Ovary (tissue), 7 donors: ENCODE measurements at regions not wholly inside any gene's neighbourhood (a gene's known extent, or its start where the extent isn't known, plus 50 kb on each side); places are given as distances from the start of the nearest gene placed in this dataset.

Experiments used
- DNase-seq, 5 donors: peaks; one replicate each; pipeline ENCODE4 v3.0.0-alpha.2; 2019 to 2020
- H3K27ac ChIP-seq, 2 donors: fragments of 200-600 bp; one replicate each; pipeline versions ENCODE4 v1.5.1 to v1.8.0; 2019 to 2022
- H3K27me3 ChIP-seq: fragments of 200-600 bp; one replicate; pipeline ENCODE4 v1.8.0; 2022
- H3K36me3 ChIP-seq: fragments of 200-600 bp; sonication (generic); one replicate; pipeline ENCODE4 v1.5.1; 2019
- H3K4me1 ChIP-seq: one replicate; pipeline ENCODE4 v1.8.1; 2013; ENCODE audit warnings: mild to moderate bottlenecking, moderate library complexity; ENCODE audit not compliant: insufficient read depth
- H3K4me3 ChIP-seq: fragments of 200-600 bp; sonication (generic); one replicate; pipeline ENCODE4 v1.5.1; 2017
- H3K9me3 ChIP-seq, 2 donors: fragments of 200-600 bp in 1 of 2; sonication (generic) in 1 of 2; one replicate each; pipeline versions ENCODE4 v1.5.1 to v1.8.1; 2013 to 2019; ENCODE audit warnings: mild to moderate bottlenecking in 1 of 2, moderate library complexity in 1 of 2
- CTCF ChIP-seq, 3 donors: fragments of 450-650 bp in 2 of 3; fragments of 200-600 bp in 1 of 3; IDR thresholded peaks; one replicate each; pipeline versions ENCODE4 v1.5.1 to v1.8.0; 2016 to 2022; ENCODE audit warnings: antibody characterized with exemption in 3 of 3, mild to moderate bottlenecking in 1 of 3
- EP300 ChIP-seq: sonication (generic); formaldehyde crosslinking; IDR thresholded peaks from one replicate; pipeline ENCODE4 v1.6.1; 2017; ENCODE audit warnings: antibody characterized with exemption
- POLR2A ChIP-seq: fragments of 450-650 bp; IDR thresholded peaks from one replicate; pipeline ENCODE4 v1.6.1; 2017; ENCODE audit warnings: antibody characterized with exemption, mild to moderate bottlenecking, moderate library complexity
- WGBS, 3 donors: extraction: QIAGEN DNeasy Blood & Tissue Kit in 1 of 3; methylation state at CpG; one replicate each; pipeline versions ENCODE4 v1.1.5 to v1.1.7; 2013 to 2017; 5-methylcytosine and 5-hydroxymethylcytosine counted together
- intact Hi-C, 4 donors: fragments of 100-400 bp; cut with DNase I; formaldehyde crosslinking; loops; one replicate each; pipeline versions ENCODE4 v1.11.0 to v1.15.1; 2022 to 2023
- donor health status: DM: no; HTN: no; CAD: no; lungs with moderate emphysema.
- donor health status: DM: no; HTN: no; CAD: no.
- donor health status: Bipolar disorder and iron deficiency.
- donor health status: DM: no; HTN: no; CAD: no.
- donor health status: DM: yes; HTN: yes; CAD: no.

GRCh38 chr2:234674781-234675201 lies 177.9 kb upstream of the ARL4C start:
- Histone ChIP-seq H3K9me3 (no peaks in the 10 kb centered on the region), H3K27me3 (no peaks in the 10 kb centered on the region), H3K4me1 (peaks cover 2% of the 10 kb centered on the region), H3K27ac (no peak overlapping the region), H3K4me3 (no peak overlapping the region), H3K36me3 (no peaks in the 10 kb centered on the region)
- intact Hi-C loops: no loop called here
- DNase-seq: peak in 2 of 5 donors; percentile 37 to 55
- TF ChIP-seq CTCF (IDR thresholded peaks at IDR 0.05) (no peak), POLR2A (no peak), EP300 (no peak)
- 0 to 10% (median 1%) methylated on average over 3 of the region's 3 CpGs for WGBS, 3 donors

- intact Hi-C loops: no loop called here
- 72 to 84% (median 79%) methylated on average over 1 of the region's 1 CpG for WGBS, 3 donors
- no peak overlapping the region for H3K27ac ChIP-seq
Measured at GRCh38 chr2:234673961-234674759, 177.3 kb upstream of the ARL4C start.

DNA sequence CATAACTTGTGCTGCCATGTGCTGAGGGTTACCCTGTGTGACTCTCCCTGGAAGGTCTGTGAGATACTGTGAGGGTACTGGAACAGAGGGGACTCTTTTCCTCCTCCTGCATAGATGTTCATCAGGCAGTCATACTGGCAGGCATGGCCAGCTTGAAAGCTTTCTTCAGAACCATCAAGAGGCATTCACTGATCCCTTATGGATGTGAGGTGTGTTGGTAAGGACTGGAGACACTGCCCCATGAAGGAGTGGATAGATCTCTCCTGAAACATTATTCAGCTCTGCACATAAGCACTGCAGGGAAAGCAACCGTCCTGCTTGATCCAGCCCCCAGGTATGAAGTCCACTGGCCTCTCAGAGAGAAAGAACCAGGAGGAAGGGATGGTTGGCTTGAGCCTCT lies 176.6 kb upstream of the ARL4C start:
- 89 to 100% (median 100%) methylated on average over 1 of the region's 1 CpG for WGBS, 3 donors
- H3K36me3 ChIP-seq: no peaks in the 10 kb centered on the region
- no peaks in the 10 kb centered on the region for H3K9me3 ChIP-seq
- intact Hi-C loops: no loop called here
- H3K27me3 ChIP-seq: no peaks in the 10 kb centered on the region
- no peak overlapping the region for H3K27ac ChIP-seq
- TF ChIP-seq EP300 (no peak), CTCF (IDR thresholded peaks at IDR 0.05) (no peak), POLR2A (no peak)
- H3K4me3 ChIP-seq: no peak overlapping the region
- peaks cover 2% of the 10 kb centered on the region for H3K4me1 ChIP-seq
- no peak for DNase-seq

More at GRCh38 chr2:234673961-234674759, 177.3 kb upstream of the ARL4C start:
- TF ChIP-seq CTCF (IDR thresholded peaks at IDR 0.05): no peak
- no peak for TF ChIP-seq EP300
- no peak for TF ChIP-seq POLR2A
- no peaks in the 10 kb centered on the region for H3K36me3 ChIP-seq
- no peaks in the 10 kb centered on the region for H3K27me3 ChIP-seq
- no peak for DNase-seq
- H3K4me1 ChIP-seq: peaks cover 2% of the 10 kb centered on the region
- no peaks in the 10 kb centered on the region for H3K9me3 ChIP-seq
- no peak overlapping the region for H3K4me3 ChIP-seq

DNA sequence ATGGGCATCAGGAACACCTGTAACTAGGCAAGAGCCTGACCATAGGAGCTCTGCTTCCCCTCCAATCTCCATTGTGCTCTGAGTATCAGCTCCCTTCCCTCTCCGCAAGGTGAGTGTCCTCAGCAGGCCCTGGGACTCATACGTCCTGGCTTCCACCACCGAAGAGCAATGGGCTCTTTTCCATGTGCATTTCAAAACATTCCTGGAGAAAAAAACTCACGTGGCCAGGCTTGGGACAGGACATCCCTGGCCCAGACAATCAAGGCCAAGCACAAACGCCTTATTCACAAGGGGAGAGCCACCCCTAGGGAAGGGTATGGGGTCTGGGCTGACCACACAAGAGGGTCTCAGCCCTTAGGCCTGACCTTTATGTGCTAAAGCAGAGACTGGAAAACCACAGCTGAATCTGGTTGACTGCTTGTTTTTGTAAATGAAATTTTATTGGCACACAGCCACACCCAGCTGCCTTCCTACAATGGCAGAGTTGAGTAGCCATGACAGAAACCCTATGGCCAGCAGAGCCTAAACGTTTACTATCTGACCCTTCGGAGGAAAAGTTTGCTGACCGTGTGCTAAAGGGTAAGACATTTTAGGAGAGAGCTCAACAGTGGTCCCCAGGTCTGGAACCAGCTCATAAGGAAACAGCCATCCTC lies 175.7 kb upstream of the ARL4C start:
- H3K4me1 ChIP-seq: peaks cover 2% of the 10 kb centered on the region
- no peak for DNase-seq
- H3K36me3 ChIP-seq: no peaks in the 10 kb centered on the region
- TF ChIP-seq EP300 (no peak), POLR2A (no peak), CTCF (IDR thresholded peaks at IDR 0.05) (no peak)
- 59 to 66% (median 66%) methylated on average over 8 of the region's 8 CpGs for WGBS, 3 donors
- intact Hi-C loops: no loop called here
- H3K27me3 ChIP-seq: no peaks in the 10 kb centered on the region
- no peaks in the 10 kb centered on the region for H3K9me3 ChIP-seq
- H3K27ac ChIP-seq: no peak overlapping the region
- no peak overlapping the region for H3K4me3 ChIP-seq
